ENCODE measurements at regions not wholly inside any gene's neighbourhood (a gene's known extent, or its start where the extent isn't known, plus 50 kb on each side); places are given as distances from the start of the nearest gene placed in this dataset.

- no peak for TF ChIP-seq CTCF (IDR thresholded peaks at IDR 0.05; ENCODE audit: extremely low read depth, missing control alignments)
- DNase-seq (ENCODE audit: low spot score) = no peak
These were observed 192.4 kb upstream of the AGAP1 start for GRCh38 chr2:235301202-235302076.

- DNase-seq (ENCODE audit: low spot score) = no peak
- TF ChIP-seq CTCF (IDR thresholded peaks at IDR 0.05; ENCODE audit: extremely low read depth, missing control alignments) = no peak
These were observed 191.6 kb upstream of the AGAP1 start for GRCh38 chr2:235302263-235302662.

- no peak for TF ChIP-seq CTCF (IDR thresholded peaks at IDR 0.05; ENCODE audit: extremely low read depth, missing control alignments)
- DNase-seq (ENCODE audit: low spot score) = no peak
These were observed 190.1 kb upstream of the AGAP1 start for GRCh38 chr2:235303499-235304291.

- DNase-seq (ENCODE audit: low spot score) = no peak
- no peak for TF ChIP-seq CTCF (IDR thresholded peaks at IDR 0.05; ENCODE audit: extremely low read depth, missing control alignments)
These were observed 188.2 kb upstream of the AGAP1 start for GRCh38 chr2:235305678-235306077.

- TF ChIP-seq CTCF (IDR thresholded peaks at IDR 0.05; ENCODE audit: extremely low read depth, missing control alignments) = no peak
- no peak for DNase-seq (ENCODE audit: low spot score)
These were observed 182.8 kb upstream of the AGAP1 start for GRCh38 chr2:235311044-235311443.

- no peak for TF ChIP-seq CTCF (IDR thresholded peaks at IDR 0.05; ENCODE audit: extremely low read depth, missing control alignments)
- no peak for DNase-seq (ENCODE audit: low spot score)
These were observed 181.3 kb upstream of the AGAP1 start for GRCh38 chr2:235312571-235312970.

GRCh38 chr2:235314371-235314930 is 179.4 kb upstream of the AGAP1 start:
- no peak for TF ChIP-seq CTCF (IDR thresholded peaks at IDR 0.05; ENCODE audit: extremely low read depth, missing control alignments)
- no peak for DNase-seq (ENCODE audit: low spot score)
